GM21390 (cell line): ENCODE measurements at regions not wholly inside any gene's neighbourhood (a gene's known extent, or its start where the extent isn't known, plus 50 kb on each side); places are given as distances from the start of the nearest gene placed in this dataset.

ENCODE experiments used
- ATAC-seq: cut with Tn5 transposase; IDR thresholded peaks from one replicate; pipeline ENCODE4 v1.9.1; 2021; ENCODE audit not compliant: unreplicated experiment

GRCh38 chr3:30114918-30115317 lies 491.5 kb upstream of the TGFBR2 start:
- ATAC-seq: no peak

- no peak for ATAC-seq
Measured at GRCh38 chr3:30122359-30122758, 484.0 kb upstream of the TGFBR2 start.

GRCh38 chr3:30123224-30123623 lies 483.2 kb upstream of the TGFBR2 start:
- ATAC-seq: no peak

GRCh38 chr3:30123755-30124154 lies 482.6 kb upstream of the TGFBR2 start:
- ATAC-seq: no peak

GRCh38 chr3:30124435-30125370 lies 481.7 kb upstream of the TGFBR2 start:
- no peak for ATAC-seq

GRCh38 chr3:30129765-30130164 lies 476.6 kb upstream of the TGFBR2 start:
- no peak for ATAC-seq

GRCh38 chr3:30130391-30130790 lies 476.0 kb upstream of the TGFBR2 start:
- ATAC-seq: no peak

- ATAC-seq: no peak
Measured at GRCh38 chr3:30131191-30131590, 475.2 kb upstream of the TGFBR2 start.

GRCh38 chr3:30135190-30135589 lies 471.2 kb upstream of the TGFBR2 start:
- ATAC-seq: no peak

- no peak for ATAC-seq
Measured at GRCh38 chr3:30139283-30139682, 467.1 kb upstream of the TGFBR2 start.

GRCh38 chr3:30140356-30141075 lies 465.9 kb upstream of the TGFBR2 start:
- ATAC-seq: no peak

GRCh38 chr3:30141178-30141581 lies 465.2 kb upstream of the TGFBR2 start:
- no peak for ATAC-seq

- ATAC-seq: no peak
Measured at GRCh38 chr3:30141927-30142326, 464.5 kb upstream of the TGFBR2 start.

GRCh38 chr3:30142946-30143345 lies 463.5 kb upstream of the TGFBR2 start:
- no peak for ATAC-seq

- ATAC-seq: no peak
Measured at GRCh38 chr3:30145281-30145680, 461.1 kb upstream of the TGFBR2 start.

- no peak for ATAC-seq
Measured at GRCh38 chr3:30146978-30147377, 459.4 kb upstream of the TGFBR2 start.

- ATAC-seq: no peak
Measured at GRCh38 chr3:30154853-30155252, 451.5 kb upstream of the TGFBR2 start.

- no peak for ATAC-seq
Measured at GRCh38 chr3:30155755-30156154, 450.6 kb upstream of the TGFBR2 start.

GRCh38 chr3:30156586-30157498 lies 449.6 kb upstream of the TGFBR2 start:
- ATAC-seq: no peak

GRCh38 chr3:30161375-30161774 lies 445.0 kb upstream of the TGFBR2 start:
- no peak for ATAC-seq

- ATAC-seq: no peak
Measured at GRCh38 chr3:30162579-30162978, 443.8 kb upstream of the TGFBR2 start.
